ENCODE measurements at regions not wholly inside any gene's neighbourhood (a gene's known extent, or its start where the extent isn't known, plus 50 kb on each side); places are given as distances from the start of the nearest gene placed in this dataset.

DNA sequence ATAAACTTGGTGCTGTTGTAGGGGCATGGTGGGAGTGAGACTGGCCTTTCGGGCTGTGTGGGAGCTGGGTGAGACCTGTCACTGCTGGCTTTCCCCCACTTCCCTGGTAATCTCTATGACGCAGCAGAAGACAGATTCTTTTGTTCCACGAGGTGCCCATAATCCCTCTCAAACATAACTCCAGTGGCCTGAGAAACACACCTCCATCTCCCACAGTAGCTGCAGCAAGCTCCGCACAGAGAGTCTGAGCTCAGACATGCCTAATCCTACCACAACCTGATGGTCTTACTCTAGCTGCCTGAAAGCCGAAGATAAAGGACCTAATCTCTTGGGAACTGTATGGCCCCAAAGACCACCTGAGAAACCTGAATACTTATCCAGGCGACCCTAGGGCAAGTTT is 225.6 kb upstream of the CRBN start:
- Histone ChIP-seq H3K9me3 (no peaks in the 10 kb centered on the region), H3K4me3 (replicated peaks in 1 of 3) (no peak overlapping the region), H3K27ac (no peak overlapping the region), H3K36me3 (no peaks in the 10 kb centered on the region), H3K27me3 (no peaks in the 10 kb centered on the region), H3K4me1 (no peaks in the 10 kb centered on the region)
- 71 to 75% methylated on average over 6 of the region's 6 CpGs for WGBS, 2 donors
- intact Hi-C loops (cut with DNase I), result no loop called here
- no peak for TF ChIP-seq POLR2A (IDR thresholded peaks at IDR 0.05)
- TF ChIP-seq, protein P1, sequence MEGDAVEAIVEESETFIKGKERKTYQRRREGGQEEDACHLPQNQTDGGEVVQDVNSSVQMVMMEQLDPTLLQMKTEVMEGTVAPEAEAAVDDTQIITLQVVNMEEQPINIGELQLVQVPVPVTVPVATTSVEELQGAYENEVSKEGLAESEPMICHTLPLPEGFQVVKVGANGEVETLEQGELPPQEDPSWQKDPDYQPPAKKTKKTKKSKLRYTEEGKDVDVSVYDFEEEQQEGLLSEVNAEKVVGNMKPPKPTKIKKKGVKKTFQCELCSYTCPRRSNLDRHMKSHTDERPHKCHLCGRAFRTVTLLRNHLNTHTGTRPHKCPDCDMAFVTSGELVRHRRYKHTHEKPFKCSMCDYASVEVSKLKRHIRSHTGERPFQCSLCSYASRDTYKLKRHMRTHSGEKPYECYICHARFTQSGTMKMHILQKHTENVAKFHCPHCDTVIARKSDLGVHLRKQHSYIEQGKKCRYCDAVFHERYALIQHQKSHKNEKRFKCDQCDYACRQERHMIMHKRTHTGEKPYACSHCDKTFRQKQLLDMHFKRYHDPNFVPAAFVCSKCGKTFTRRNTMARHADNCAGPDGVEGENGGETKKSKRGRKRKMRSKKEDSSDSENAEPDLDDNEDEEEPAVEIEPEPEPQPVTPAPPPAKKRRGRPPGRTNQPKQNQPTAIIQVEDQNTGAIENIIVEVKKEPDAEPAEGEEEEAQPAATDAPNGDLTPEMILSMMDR (IDR thresholded peaks at IDR 0.05), result no peak
- no peak for DNase-seq

DNA sequence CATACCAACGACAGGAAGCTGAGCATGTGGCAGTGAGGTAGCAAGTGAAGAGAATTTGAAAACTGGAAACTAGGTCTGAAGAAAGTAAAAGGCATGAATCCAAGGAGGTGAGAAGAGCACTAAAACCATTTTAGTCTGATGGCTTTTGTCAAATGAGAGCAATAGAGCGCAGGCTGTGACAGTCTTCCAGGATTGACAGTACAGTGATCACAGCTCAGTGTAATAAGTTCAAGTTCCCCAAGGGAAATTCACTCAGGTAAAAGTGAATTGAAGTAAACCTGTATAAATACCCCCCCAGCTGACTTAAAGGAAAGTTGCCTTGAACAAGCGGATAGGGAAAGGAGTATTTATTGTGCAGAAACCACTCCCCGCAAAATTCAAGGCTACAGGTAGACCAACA is 224.2 kb upstream of the CRBN start:
- no peak for TF ChIP-seq POLR2A (IDR thresholded peaks at IDR 0.05)
- TF ChIP-seq, protein P1 (IDR thresholded peaks at IDR 0.05), result no peak
- no peak overlapping the region for H3K4me3 ChIP-seq (replicated peaks in 1 of 3)
- H3K36me3 ChIP-seq, result no peaks in the 10 kb centered on the region
- no peak for DNase-seq
- no peaks in the 10 kb centered on the region for H3K27me3 ChIP-seq
- WGBS, 2 donors, result 87 to 91% methylated on average over 4 of the region's 4 CpGs
- no peak overlapping the region for H3K27ac ChIP-seq
- intact Hi-C loops (cut with DNase I), result no loop called here
- H3K4me1 ChIP-seq, result no peaks in the 10 kb centered on the region
- H3K9me3 ChIP-seq, result no peaks in the 10 kb centered on the region

DNA sequence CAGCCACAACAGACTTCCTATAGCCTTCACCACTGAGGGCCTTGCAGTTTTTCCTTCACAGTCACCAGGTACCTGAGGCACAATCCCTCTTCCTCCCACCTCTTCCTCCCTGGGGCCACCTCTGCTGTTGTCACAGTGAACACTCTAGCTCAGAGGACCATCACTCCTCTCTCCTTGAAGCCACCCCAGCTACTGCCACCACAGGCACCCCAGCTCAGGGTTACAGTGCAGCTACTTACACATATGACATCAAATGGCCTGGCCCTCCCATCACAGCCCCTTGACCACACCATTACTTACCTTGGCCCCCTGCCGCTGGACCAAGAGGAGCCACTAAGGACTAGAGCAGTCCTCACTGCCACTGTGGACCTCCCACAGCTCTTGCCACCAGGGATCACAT is 213.5 kb upstream of the CRBN start:
- 100% methylated on average over 1 of the region's 1 CpG for WGBS, 2 donors
- intact Hi-C loops (cut with DNase I), result no loop called here
- H3K27ac ChIP-seq, result no peak overlapping the region
- H3K27me3 ChIP-seq, result no peaks in the 10 kb centered on the region
- H3K9me3 ChIP-seq, result no peaks in the 10 kb centered on the region
- no peaks in the 10 kb centered on the region for H3K36me3 ChIP-seq
- no peak for DNase-seq
- no peaks in the 10 kb centered on the region for H3K4me1 ChIP-seq
- no peak overlapping the region for H3K4me3 ChIP-seq (replicated peaks in 1 of 3)
- TF ChIP-seq, protein P1 (IDR thresholded peaks at IDR 0.05), result no peak
- no peak for TF ChIP-seq POLR2A (IDR thresholded peaks at IDR 0.05)

DNA sequence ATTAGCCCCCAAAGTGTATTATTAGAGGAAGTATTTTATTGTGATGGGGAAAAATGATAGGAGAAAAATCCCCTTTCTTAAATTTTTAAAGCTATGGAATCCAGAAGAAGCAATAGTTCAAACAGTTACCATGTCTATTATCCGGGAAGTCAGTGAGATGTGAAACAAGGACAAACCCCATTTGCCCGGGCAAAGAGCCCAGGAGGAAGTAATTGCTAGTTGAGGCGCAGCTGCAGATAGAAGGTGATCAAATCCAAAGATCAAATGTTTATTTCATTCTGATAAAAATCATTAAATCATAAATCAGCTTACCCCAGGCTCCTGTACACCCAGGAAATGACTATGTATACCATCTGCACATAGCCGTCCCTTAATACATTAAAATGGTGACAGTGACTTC is 204.0 kb upstream of the CRBN start:
- 77 to 83% methylated on average over 4 of the region's 4 CpGs for WGBS, 2 donors

DNA sequence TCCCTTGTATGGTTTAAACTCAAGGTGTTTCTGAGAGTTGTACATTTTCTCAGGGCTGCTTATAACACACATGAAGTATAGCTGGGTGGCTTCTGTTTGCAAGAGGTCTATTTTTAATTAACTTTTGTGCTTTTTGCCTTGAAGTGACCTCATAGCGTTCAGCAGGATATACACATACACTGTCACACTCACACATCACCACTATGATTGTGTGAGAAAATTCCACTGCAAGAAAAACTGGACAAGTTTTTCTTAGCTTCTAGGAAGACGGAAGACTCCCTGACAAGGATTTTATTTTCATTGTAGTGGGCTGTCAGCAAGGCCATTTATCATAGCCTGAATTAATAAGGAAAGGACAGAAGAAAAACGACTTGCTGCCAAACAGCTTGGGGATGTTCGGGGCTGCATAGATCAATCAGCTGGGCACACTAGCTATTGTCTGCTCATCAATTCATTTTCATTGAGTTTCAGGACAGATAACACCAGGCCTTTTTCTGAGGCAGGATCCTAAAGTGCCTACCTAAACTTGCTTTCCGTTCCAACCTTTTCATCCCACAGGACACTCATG is 192.8 kb upstream of the CRBN start:
- H3K27me3 ChIP-seq, result no peaks in the 10 kb centered on the region
- intact Hi-C loops (cut with DNase I), result no loop called here
- no peaks in the 10 kb centered on the region for H3K9me3 ChIP-seq
- TF ChIP-seq, protein P1 (IDR thresholded peaks at IDR 0.05), result no peak
- TF ChIP-seq POLR2A (IDR thresholded peaks at IDR 0.05), result no peak
- no peak for DNase-seq
- no peaks in the 10 kb centered on the region for H3K4me1 ChIP-seq
- no peaks in the 10 kb centered on the region for H3K36me3 ChIP-seq
- 60 to 63% methylated on average over 5 of the region's 5 CpGs for WGBS, 2 donors
- no peak overlapping the region for H3K27ac ChIP-seq
- H3K4me3 ChIP-seq (replicated peaks in 1 of 3), result no peak overlapping the region

More for the DNA sequence above, 204.0 kb upstream of the CRBN start:
- Histone ChIP-seq H3K36me3 (no peaks in the 10 kb centered on the region), H3K4me3 (replicated peaks in 1 of 3) (no peak overlapping the region), H3K27ac (no peak overlapping the region), H3K9me3 (no peaks in the 10 kb centered on the region), H3K27me3 (no peaks in the 10 kb centered on the region), H3K4me1 (no peaks in the 10 kb centered on the region)
- DNase-seq, result no peak
- TF ChIP-seq, protein P1 (IDR thresholded peaks at IDR 0.05), result no peak
- TF ChIP-seq POLR2A (IDR thresholded peaks at IDR 0.05), result no peak
- intact Hi-C loops (cut with DNase I), result no loop called here
